K562 (cell line): ENCODE measurements at regions not wholly inside any gene's neighbourhood (a gene's known extent, or its start where the extent isn't known, plus 50 kb on each side); places are given as distances from the start of the nearest gene placed in this dataset.
A peak's percentile ranks its signal among the peaks of the same experiment; 100 is the strongest.

Experiments used
- ATAC-seq: fragments of 200-7000 bp; cut with Tn5 transposase; 3 replicates; pipeline ENCODE4 v1.9.1; 2020; ENCODE audit warnings: moderate library complexity
- BruUV-seq: library from RNA; stranded (reverse); fragments of 400-500 nt; replicated peaks from 2 replicates; lab custom pipeline; 2021; lab: Mats Ljungman, UMichigan
- CTCF ChIA-PET: fragments of 300-600 bp; formaldehyde crosslinking; extraction: SDS; loops from one replicate; lab custom pipeline; 2021; ENCODE audit warnings: low intra/inter-chr PET ratio; lab: Yijun Ruan, JAX
- POLR2A ChIA-PET: fragments of 300-600, 350-650 bp; sonication (Branson Sonifier 250); formaldehyde crosslinking; extraction: SDS; loops from one replicate; lab custom pipeline; 2021; ENCODE audit warnings: antibody characterized with exemption, inconsistent platforms; lab: Yijun Ruan, JAX
- DNase-seq, 4 experiments: peaks; one replicate each; pipeline versions ENCODE4 v3.0.0 to v3.0.0-alpha.2; 2011 to 2018; ENCODE audit warnings: low spot score in 3 of 4, mixed read lengths in 3 of 4; ENCODE audit errors: extremely low read depth in 1 of 4
- FAIRE-seq: peaks from 2 replicates; lab custom pipeline; 2011; peaks lifted over from hg19 to GRCh38; lab: Jason Lieb, UNC
- H2AFZ ChIP-seq: 2 replicates; pipeline ENCODE4 v1.6.0; 2011; ENCODE audit warnings: low read depth, low read length, control low read depth, inconsistent platforms
- H3K27ac ChIP-seq: fragments of 200-600 bp; 3 replicates; pipeline ENCODE4 v1.8.0; 2011; ENCODE audit warnings: low read depth, mild to moderate bottlenecking, control low read depth, inconsistent platforms, low read length, moderate library complexity, mixed read lengths; ENCODE audit errors: extremely low read depth
- H3K27me3 ChIP-seq, 2 experiments: fragments of 300-600 bp in 1 of 2; 2 replicates in 1 of 2; 3 replicates in 1 of 2; pipeline versions ENCODE4 v1.6.0 to v1.8.0; 2011; ENCODE audit warnings: inconsistent platforms in 2 of 2, low read length in 2 of 2, mild to moderate bottlenecking in 1 of 2, mixed read lengths in 1 of 2, moderate library complexity in 1 of 2; ENCODE audit not compliant: control insufficient read depth in 2 of 2, insufficient read depth in 2 of 2
- H3K36me3 ChIP-seq: fragments of 300-600 bp; 3 replicates; pipeline ENCODE4 v1.8.0; 2011; ENCODE audit warnings: mild to moderate bottlenecking, low read length, inconsistent platforms; ENCODE audit not compliant: control insufficient read depth, insufficient read depth
- H3K4me1 ChIP-seq, 2 experiments: fragments of 200-600 bp in 1 of 2; replicated peaks in 1 of 2; 2 replicates in 1 of 2; 3 replicates in 1 of 2; pipeline versions ENCODE4 v1.5.1 to v1.8.0; 2011; ENCODE audit warnings: inconsistent platforms in 2 of 2, low read length in 2 of 2, mild to moderate bottlenecking in 1 of 2, mixed read lengths in 1 of 2, moderate library complexity in 1 of 2; ENCODE audit not compliant: control insufficient read depth in 2 of 2, insufficient read depth in 2 of 2
- H3K4me2 ChIP-seq: 2 replicates; pipeline ENCODE4 v1.6.1; 2011; ENCODE audit warnings: low read length, control low read depth, inconsistent platforms, mixed read lengths; ENCODE audit not compliant: insufficient read depth
- H3K4me3 ChIP-seq: fragments of 200-600 bp; sonication (generic), shearing (Covaris generic); 2 replicates; pipeline ENCODE4 v1.5.1; 2016; ENCODE audit warnings: control low read depth, inconsistent platforms
- H3K79me2 ChIP-seq: fragments of 200-600 bp; 3 replicates; pipeline ENCODE4 v1.8.0; 2011; ENCODE audit warnings: low read length, inconsistent platforms; ENCODE audit not compliant: control insufficient read depth, insufficient read depth
- H3K9ac ChIP-seq, 2 experiments: 2 replicates each; pipeline versions ENCODE4 v1.6.0 to v1.6.1; 2011; ENCODE audit warnings: low read depth in 2 of 2, low read length in 2 of 2, control low read depth in 1 of 2, inconsistent platforms in 1 of 2, mild to moderate bottlenecking in 1 of 2, mixed read lengths in 1 of 2; ENCODE audit not compliant: insufficient read depth in 1 of 2
- H3K9me1 ChIP-seq: one replicate; pipeline ENCODE4 v1.6.0; 2011; ENCODE audit warnings: inconsistent platforms, mild to moderate bottlenecking, low read length, moderate library complexity; ENCODE audit not compliant: control insufficient read depth, insufficient read depth
- H3K9me3 ChIP-seq: replicated peaks from 2 replicates; pipeline ENCODE4 v1.5.1; 2011; ENCODE audit warnings: low read depth, low read length, inconsistent platforms; ENCODE audit not compliant: control insufficient read depth, insufficient read depth
- H4K20me1 ChIP-seq: replicated peaks from 2 replicates; pipeline ENCODE4 v1.6.1; 2011; ENCODE audit warnings: low read length, inconsistent platforms, mixed read lengths; ENCODE audit not compliant: control insufficient read depth, insufficient read depth
- CGGBP1 ChIP-seq: fragments of 250-450 bp; sonication (Bioruptor Pico); IDR thresholded peaks from 2 replicates; pipeline ENCODE4 v1.9.0; 2021; ENCODE audit warnings: mild to moderate bottlenecking
- CTCF ChIP-seq, 3 experiments: IDR thresholded peaks in 2 of 3; conservative IDR thresholded peaks in 1 of 3; 2 replicates each; pipeline ENCODE4 v1.5.1; 2011 to 2012; ENCODE audit warnings: low read length in 3 of 3, mild to moderate bottlenecking in 3 of 3, control low read depth in 2 of 3, improper control_type of control experiment in 1 of 3, inconsistent platforms in 1 of 3, low read depth in 1 of 3, mixed read lengths in 1 of 3, moderate library complexity in 1 of 3; ENCODE audit not compliant: insufficient read depth in 2 of 3
- NCOA6 ChIP-seq: fragments of 450-650 bp; IDR thresholded peaks from 2 replicates; pipeline ENCODE4 v1.6.1; 2017; ENCODE audit warnings: mild to moderate bottlenecking
- NFYB ChIP-seq: IDR thresholded peaks from 2 replicates; pipeline ENCODE4 v1.6.1; 2011; ENCODE audit warnings: mild to moderate bottlenecking, moderate library complexity; ENCODE audit not compliant: insufficient read length; ENCODE audit errors: extremely low read depth
- ZNF583 ChIP-seq: fragments of 250-450 bp; sonication (Bioruptor Pico); IDR thresholded peaks from 2 replicates; pipeline ENCODE4 v1.4.0; 2020
- ZNF707 ChIP-seq: fragments of 250-450 bp; sonication (Bioruptor Pico); conservative IDR thresholded peaks from 2 replicates; pipeline ENCODE4 v1.8.0; 2022; ENCODE audit warnings: inconsistent platforms, mild to moderate bottlenecking, moderate library complexity
- WGBS: fragments of 100-300 bp; shearing (Covaris generic); methylation state at CpG from one replicate; pipeline ENCODE4 v1.1.6; 2016; ENCODE audit warnings: low coverage, mixed read lengths; ENCODE audit not compliant: insufficient coverage; ENCODE audit errors: missing lambda C conversion rate; 5-methylcytosine and 5-hydroxymethylcytosine counted together
- in situ Hi-C: fragments of 300-500 bp; cut with MboI; formaldehyde crosslinking; loops from 4 replicates; pipeline ENCODE4 v1.15.0; 2018; ENCODE audit warnings: inconsistent platforms, mixed read lengths
- intact Hi-C: fragments of 100-400 bp; cut with micrococcal nuclease; formaldehyde crosslinking; loops from 2 replicates; pipeline ENCODE4 v1.14.2; 2022

GRCh38 chr6:53418288-53418687, 69.5 kb upstream of the ELOVL5 start:
- ATAC-seq (no peak), FAIRE-seq (no peak), DNase-seq (no peak)
- CTCF ChIA-PET = no interaction called here
- no TSS peak for BruUV-seq
- Histone ChIP-seq H4K20me1 (no peaks in the 10 kb centered on the region), H3K27ac (no peak overlapping the region), H2AFZ (no peak overlapping the region), H3K27me3 (peaks cover 4 to 14% of the 10 kb centered on the region in 2 experiments; a peak in 4 of 5 replicates), H3K4me1 (no peaks in the 10 kb centered on the region), H3K4me2 (no peak overlapping the region), H3K9me3 (no peaks in the 10 kb centered on the region), H3K36me3 (no peaks in the 10 kb centered on the region), H3K4me3 (no peak overlapping the region), H3K9ac (no peak overlapping the region), H3K9me1 (no peaks in the 10 kb centered on the region), H3K79me2 (no peaks in the 10 kb centered on the region)
- TF ChIP-seq CGGBP1 (CRISPR knock-in tag) = no peak
- no peak for TF ChIP-seq NFYB
- no peak for TF ChIP-seq ZNF707 (CRISPR knock-in tag)
- TF ChIP-seq NCOA6 = no peak
- POLR2A ChIA-PET = no interaction called here
- intact Hi-C loops = no loop called here
- in situ Hi-C loops = no loop called here
- 5% methylated on average over 2 of the region's 2 CpGs for WGBS

GRCh38 chr6:53417141-53417540, 68.4 kb upstream of the ELOVL5 start:
- Histone ChIP-seq H3K9ac (no peak overlapping the region), H3K27me3 (peaks cover 4 to 9% of the 10 kb centered on the region in 2 experiments; a peak in 4 of 5 replicates), H3K9me1 (no peaks in the 10 kb centered on the region), H3K27ac (no peak overlapping the region), H3K4me2 (no peak overlapping the region), H2AFZ (no peak overlapping the region), H3K36me3 (no peaks in the 10 kb centered on the region), H3K4me1 (no peaks in the 10 kb centered on the region), H3K79me2 (no peaks in the 10 kb centered on the region), H3K9me3 (no peaks in the 10 kb centered on the region), H3K4me3 (no peak overlapping the region), H4K20me1 (no peaks in the 10 kb centered on the region)
- BruUV-seq = no TSS peak
- intact Hi-C loops = no loop called here
- TF ChIP-seq ZNF583 (CRISPR knock-in tag) (no peak), CTCF (IDR thresholded peaks at IDR 0.05 in 2 of 3, conservative IDR thresholded peaks at IDR 0.05 in 1 of 3; ENCODE audit: insufficient read depth in 2 of 3, low read depth in 1 of 3, low read length in 3 of 3) (peak; percentile 9 to 15 (median 12); a peak in 1 of 6 replicates)
- DNase-seq = no peak
- peak; percentile 61; the same call in 1 of the 3 replicates for ATAC-seq
- no peak for FAIRE-seq
- POLR2A ChIA-PET = no interaction called here
- CTCF ChIA-PET = no interaction called here
- 0% methylated on average over 1 of the region's 1 CpG for WGBS
- in situ Hi-C loops = no loop called here
